WERI-Rb-1 (cell line): ENCODE measurements at regions not wholly inside any gene's neighbourhood (a gene's known extent, or its start where the extent isn't known, plus 50 kb on each side); places are given as distances from the start of the nearest gene placed in this dataset.

Source experiments
- DNase-seq: peaks from one replicate; pipeline ENCODE4 v3.0.0-alpha.2; 2020
- H3K27ac ChIP-seq: fragments of 250-450 bp; sonication (Bioruptor Pico); 2 replicates; pipeline ENCODE4 v1.5.1; 2020; ENCODE audit warnings: mild to moderate bottlenecking, moderate library complexity
- H3K27me3 ChIP-seq: fragments of 250-450 bp; sonication (Bioruptor Pico); 2 replicates; pipeline ENCODE4 v1.5.1; 2021; ENCODE audit warnings: mild to moderate bottlenecking, low read depth, moderate library complexity; ENCODE audit not compliant: insufficient read depth, severe bottlenecking
- H3K36me3 ChIP-seq: fragments of 250-450 bp; sonication (Bioruptor Pico); 2 replicates; pipeline ENCODE4 v1.5.1; 2020; ENCODE audit warnings: mild to moderate bottlenecking, moderate library complexity
- H3K4me3 ChIP-seq: 2 replicates; pipeline ENCODE4 v1.5.1; 2011; ENCODE audit warnings: low read depth, mild to moderate bottlenecking, control low read depth, low read length
- H3K9me3 ChIP-seq: fragments of 250-450 bp; sonication (Bioruptor Pico); 2 replicates; pipeline ENCODE4 v1.5.1; 2021; ENCODE audit warnings: mild to moderate bottlenecking, moderate library complexity; ENCODE audit not compliant: severe bottlenecking
- CTCF ChIP-seq: IDR thresholded peaks from 2 replicates; pipeline ENCODE4 v1.5.1; 2011; ENCODE audit warnings: low read depth, mild to moderate bottlenecking, control low read depth, inconsistent platforms, low read length

GRCh38 chr13:36552334-36552733, 120.0 kb downstream of the CCNA1 start:
- Histone ChIP-seq H3K36me3 (no peaks in the 10 kb centered on the region), H3K27me3 (no peaks in the 10 kb centered on the region), H3K4me3 (no peak overlapping the region), H3K27ac (no peak overlapping the region), H3K9me3 (no peaks in the 10 kb centered on the region)
- no peak for DNase-seq
- TF ChIP-seq CTCF, result no peak

- H3K4me3 ChIP-seq, result no peak overlapping the region
- H3K27me3 ChIP-seq, result no peaks in the 10 kb centered on the region
- H3K9me3 ChIP-seq, result no peaks in the 10 kb centered on the region
- H3K27ac ChIP-seq, result no peak overlapping the region
- no peak for DNase-seq
- H3K36me3 ChIP-seq, result no peaks in the 10 kb centered on the region
- TF ChIP-seq CTCF, result no peak
Measured at GRCh38 chr13:36553491-36553890, 120.3 kb upstream of the SERTM1 start.

GRCh38 chr13:36555151-36555986, 118.5 kb upstream of the SERTM1 start:
- no peak for TF ChIP-seq CTCF
- no peak overlapping the region for H3K27ac ChIP-seq
- H3K4me3 ChIP-seq, result no peak overlapping the region
- H3K36me3 ChIP-seq, result no peaks in the 10 kb centered on the region
- no peak for DNase-seq
- H3K27me3 ChIP-seq, result no peaks in the 10 kb centered on the region
- H3K9me3 ChIP-seq, result no peaks in the 10 kb centered on the region

- H3K27me3 ChIP-seq, result no peaks in the 10 kb centered on the region
- no peak for DNase-seq
- H3K36me3 ChIP-seq, result no peaks in the 10 kb centered on the region
- TF ChIP-seq CTCF, result no peak
- no peaks in the 10 kb centered on the region for H3K9me3 ChIP-seq
- no peak overlapping the region for H3K27ac ChIP-seq
- H3K4me3 ChIP-seq, result no peak overlapping the region
Measured at GRCh38 chr13:36559375-36559774, 114.4 kb upstream of the SERTM1 start.

- Histone ChIP-seq H3K27ac (no peak overlapping the region), H3K9me3 (no peaks in the 10 kb centered on the region), H3K4me3 (no peak overlapping the region), H3K36me3 (no peaks in the 10 kb centered on the region), H3K27me3 (no peaks in the 10 kb centered on the region)
- no peak for DNase-seq
- TF ChIP-seq CTCF, result no peak
Measured at GRCh38 chr13:36567485-36567884, 106.3 kb upstream of the SERTM1 start.

- TF ChIP-seq CTCF, result no peak
- no peak overlapping the region for H3K27ac ChIP-seq
- H3K27me3 ChIP-seq, result no peaks in the 10 kb centered on the region
- H3K9me3 ChIP-seq, result no peaks in the 10 kb centered on the region
- DNase-seq, result no peak
- H3K4me3 ChIP-seq, result no peak overlapping the region
- no peaks in the 10 kb centered on the region for H3K36me3 ChIP-seq
Measured at GRCh38 chr13:36570489-36570888, 103.3 kb upstream of the SERTM1 start.
